NCI-H1417 (cell line): ENCODE measurements at regions not wholly inside any gene's neighbourhood (a gene's known extent, or its start where the extent isn't known, plus 50 kb on each side); places are given as distances from the start of the nearest gene placed in this dataset.

Experiments
- DNase-seq, 3 experiments: peaks; one replicate each; lab custom pipeline; 2025; lab: John Stamatoyannopoulos, UW

GRCh38 chr15:29319823-29320222 lies 50.2 kb upstream of the NSMCE3 start:
- DNase-seq = no peak
